Neural progenitor cell (in vitro differentiated cells): ENCODE measurements at regions not wholly inside any gene's neighbourhood (a gene's known extent, or its start where the extent isn't known, plus 50 kb on each side); places are given as distances from the start of the nearest gene placed in this dataset.

ENCODE experiments used
- EZH2 ChIP-seq: fragments of 200-600 bp; sonication (generic); IDR thresholded peaks from 2 replicates; pipeline ENCODE4 v1.6.1; 2017; ENCODE audit warnings: antibody characterized with exemption, mild to moderate bottlenecking, moderate library complexity
- EZH2phosphoT487 ChIP-seq: fragments of 200-600 bp; sonication (generic); IDR thresholded peaks from 2 replicates; pipeline ENCODE4 v1.6.1; 2017; ENCODE audit warnings: antibody characterized with exemption

GRCh38 chr4:26001816-26002215 lies 87.8 kb downstream of the SMIM20 start:
- TF ChIP-seq EZH2: no peak
- TF ChIP-seq EZH2phosphoT487: no peak
